Embryonic facial prominence (tissue), 1 donor: ENCODE measurements at regions not wholly inside any gene's neighbourhood (a gene's known extent, or its start where the extent isn't known, plus 50 kb on each side); places are given as distances from the start of the nearest gene placed in this dataset.

Experiments
- DNase-seq: peaks from one replicate; pipeline ENCODE4 v3.0.0-alpha.2; 2016; ENCODE audit errors: extremely low spot score

GRCh38 chr15:87631775-87632174 is 624.8 kb downstream of the NTRK3 start:
- DNase-seq: no peak

GRCh38 chr15:87631093-87631492 is 625.4 kb downstream of the NTRK3 start:
- no peak for DNase-seq

- DNase-seq: no peak
Measured at GRCh38 chr15:87628311-87628710, 628.2 kb downstream of the NTRK3 start.

GRCh38 chr15:87626860-87627259 is 629.7 kb downstream of the NTRK3 start:
- DNase-seq: no peak

- no peak for DNase-seq
Measured at GRCh38 chr15:87623832-87624231, 632.7 kb downstream of the NTRK3 start.

- no peak for DNase-seq
Measured at GRCh38 chr15:87620393-87620792, 636.1 kb downstream of the NTRK3 start.

- no peak for DNase-seq
Measured at GRCh38 chr15:87619161-87619960, 637.2 kb downstream of the NTRK3 start.

GRCh38 chr15:87618203-87618725 is 638.3 kb downstream of the NTRK3 start:
- DNase-seq: no peak

- no peak for DNase-seq
Measured at GRCh38 chr15:87614704-87615103, 641.8 kb downstream of the NTRK3 start.

GRCh38 chr15:87610366-87610765 is 646.2 kb downstream of the NTRK3 start:
- no peak for DNase-seq

GRCh38 chr15:87609894-87610293 is 646.6 kb downstream of the NTRK3 start:
- no peak for DNase-seq

GRCh38 chr15:87609474-87609873 is 647.1 kb downstream of the NTRK3 start:
- no peak for DNase-seq

GRCh38 chr15:87608238-87609028 is 648.1 kb downstream of the NTRK3 start:
- DNase-seq: no peak

GRCh38 chr15:87606971-87607370 is 649.6 kb downstream of the NTRK3 start:
- DNase-seq: no peak

- DNase-seq: no peak
Measured at GRCh38 chr15:87604857-87605446, 651.6 kb downstream of the NTRK3 start.

- no peak for DNase-seq
Measured at GRCh38 chr15:87602371-87602770, 654.2 kb downstream of the NTRK3 start.

GRCh38 chr15:87599616-87600015 is 656.9 kb downstream of the NTRK3 start:
- no peak for DNase-seq

GRCh38 chr15:87597346-87598052 is 659.0 kb downstream of the NTRK3 start:
- DNase-seq: no peak

- no peak for DNase-seq
Measured at GRCh38 chr15:87591582-87591981, 665.0 kb downstream of the NTRK3 start.

- no peak for DNase-seq
Measured at GRCh38 chr15:87591042-87591441, 665.5 kb downstream of the NTRK3 start.

GRCh38 chr15:87589134-87589533 is 667.4 kb downstream of the NTRK3 start:
- DNase-seq: no peak

- no peak for DNase-seq
Measured at GRCh38 chr15:87582169-87582568, 674.4 kb downstream of the NTRK3 start.
